ENCODE measurements at regions not wholly inside any gene's neighbourhood (a gene's known extent, or its start where the extent isn't known, plus 50 kb on each side); places are given as distances from the start of the nearest gene placed in this dataset.

DNA sequence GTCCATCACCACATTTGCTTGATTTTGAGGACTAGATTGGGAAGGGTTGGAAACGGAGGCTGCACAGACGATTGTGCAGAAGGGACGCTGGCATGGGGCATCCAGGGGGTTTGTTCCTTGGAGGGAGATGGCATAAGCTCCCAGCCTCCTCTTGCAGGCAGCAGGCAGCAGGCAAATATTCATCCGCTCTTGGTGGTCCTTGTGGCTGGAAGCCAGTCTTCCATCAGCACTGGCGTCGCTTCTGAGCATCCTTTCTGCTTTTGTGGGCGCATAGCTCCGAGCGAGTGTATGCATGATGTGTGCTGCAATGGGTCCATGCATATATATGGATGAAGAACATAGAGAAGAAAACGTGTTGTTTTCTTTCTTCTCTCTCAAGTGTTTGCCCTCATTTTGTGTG, 166.1 kb upstream of the NTM start:
- POLR2A ChIA-PET = no interaction called here
- CTCF ChIA-PET = no interaction called here
- Mint-ChIP-seq H3K9me3 (ENCODE audit: insufficient read depth) (no peaks in the 10 kb centered on the region), H3K36me3 (ENCODE audit: low read depth) (no peaks in the 10 kb centered on the region), H3K27ac (no peak overlapping the region), H3K4me3 (no peak overlapping the region), H3K4me1 (ENCODE audit: low read depth) (no peaks in the 10 kb centered on the region), H3K27me3 (ENCODE audit: low read depth) (no peaks in the 10 kb centered on the region)
- no peak for DNase-seq
- no peak for ATAC-seq

- ATAC-seq (no peak), DNase-seq (no peak)
- Mint-ChIP-seq H3K4me3 (no peak overlapping the region), H3K4me1 (ENCODE audit: low read depth) (no peaks in the 10 kb centered on the region), H3K27ac (no peak overlapping the region), H3K9me3 (ENCODE audit: insufficient read depth) (no peaks in the 10 kb centered on the region), H3K36me3 (ENCODE audit: low read depth) (no peaks in the 10 kb centered on the region), H3K27me3 (ENCODE audit: low read depth) (no peaks in the 10 kb centered on the region)
- ChIA-PET POLR2A (no interaction called here), CTCF (no interaction called here)
Measured at GRCh38 chr11:131204765-131205380, 165.5 kb upstream of the NTM start.

DNA sequence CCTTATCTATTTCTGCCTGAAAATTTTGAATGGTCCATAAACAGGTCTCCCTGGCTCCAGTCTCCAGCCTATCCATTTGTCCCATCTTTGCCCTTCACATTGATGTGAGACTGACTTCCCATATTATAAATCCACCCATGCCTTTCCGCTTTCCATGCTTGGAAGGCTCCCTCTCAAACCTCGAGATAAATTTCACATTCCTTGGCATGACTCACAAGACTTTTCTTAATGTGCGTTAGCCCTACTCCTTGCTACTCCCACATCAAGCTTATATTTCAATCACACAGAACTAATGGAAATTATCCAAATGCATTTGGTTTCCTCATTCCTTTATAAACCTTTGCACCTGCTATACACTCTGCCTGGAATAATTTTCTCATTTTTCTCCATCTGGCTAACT, 163.7 kb upstream of the NTM start:
- ATAC-seq = no peak
- Mint-ChIP-seq H3K4me3 (no peak overlapping the region), H3K9me3 (ENCODE audit: insufficient read depth) (no peaks in the 10 kb centered on the region), H3K4me1 (ENCODE audit: low read depth) (no peaks in the 10 kb centered on the region), H3K27me3 (ENCODE audit: low read depth) (no peaks in the 10 kb centered on the region), H3K27ac (no peak overlapping the region), H3K36me3 (ENCODE audit: low read depth) (no peaks in the 10 kb centered on the region)
- POLR2A ChIA-PET = no interaction called here
- DNase-seq = no peak
- CTCF ChIA-PET = no interaction called here

GRCh38 chr11:131207901-131208300, 162.5 kb upstream of the NTM start:
- no peak for DNase-seq
- CTCF ChIA-PET = no interaction called here
- Mint-ChIP-seq H3K9me3 (ENCODE audit: insufficient read depth) (no peaks in the 10 kb centered on the region), H3K36me3 (ENCODE audit: low read depth) (no peaks in the 10 kb centered on the region), H3K27me3 (ENCODE audit: low read depth) (no peaks in the 10 kb centered on the region), H3K4me1 (ENCODE audit: low read depth) (no peaks in the 10 kb centered on the region), H3K4me3 (no peak overlapping the region), H3K27ac (no peak overlapping the region)
- POLR2A ChIA-PET = no interaction called here
- no peak for ATAC-seq

GRCh38 chr11:131217313-131218310, 152.8 kb upstream of the NTM start:
- POLR2A ChIA-PET = no interaction called here
- CTCF ChIA-PET = no interaction called here
- Mint-ChIP-seq H3K4me1 (ENCODE audit: low read depth) (no peaks in the 10 kb centered on the region), H3K9me3 (ENCODE audit: insufficient read depth) (no peaks in the 10 kb centered on the region), H3K36me3 (ENCODE audit: low read depth) (no peaks in the 10 kb centered on the region), H3K4me3 (no peak overlapping the region), H3K27me3 (ENCODE audit: low read depth) (no peaks in the 10 kb centered on the region), H3K27ac (no peak overlapping the region)
- DNase-seq (no peak), ATAC-seq (no peak)

GRCh38 chr11:131218542-131218941, 151.9 kb upstream of the NTM start:
- H3K27me3 Mint-ChIP-seq (ENCODE audit: low read depth) = no peaks in the 10 kb centered on the region
- CTCF ChIA-PET = no interaction called here
- no peak overlapping the region for H3K4me3 Mint-ChIP-seq
- H3K9me3 Mint-ChIP-seq (ENCODE audit: insufficient read depth) = no peaks in the 10 kb centered on the region
- H3K4me1 Mint-ChIP-seq (ENCODE audit: low read depth) = no peaks in the 10 kb centered on the region
- H3K27ac Mint-ChIP-seq = no peak overlapping the region
- H3K36me3 Mint-ChIP-seq (ENCODE audit: low read depth) = no peaks in the 10 kb centered on the region
- ATAC-seq (no peak), DNase-seq (no peak)
- POLR2A ChIA-PET = no interaction called here

DNA sequence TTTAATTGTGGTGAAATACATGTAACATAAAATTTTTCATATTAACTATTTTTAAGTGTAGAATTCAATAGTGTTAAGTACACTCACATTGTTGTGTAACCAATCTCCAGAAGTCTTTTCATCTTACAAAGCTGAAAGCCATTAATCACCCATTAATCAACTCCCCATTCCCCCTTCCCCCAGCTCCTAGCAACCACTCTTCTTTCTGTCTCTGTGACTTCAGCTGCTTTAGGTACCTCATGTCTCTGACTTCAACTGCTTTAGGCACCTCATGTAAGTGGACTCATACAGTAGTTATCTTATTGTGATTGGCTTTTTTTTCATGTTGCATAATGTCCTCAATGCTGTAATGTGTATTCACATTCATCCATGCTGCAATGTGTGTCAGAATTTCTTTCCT, 150.8 kb upstream of the NTM start:
- no peak for DNase-seq
- H3K9me3 Mint-ChIP-seq (ENCODE audit: insufficient read depth) = no peaks in the 10 kb centered on the region

GRCh38 chr11:131223198-131223991, 147.0 kb upstream of the NTM start:
- no peaks in the 10 kb centered on the region for H3K36me3 Mint-ChIP-seq (ENCODE audit: low read depth)
- POLR2A ChIA-PET = no interaction called here
- H3K4me3 Mint-ChIP-seq = no peak overlapping the region
- DNase-seq = no peak
- CTCF ChIA-PET = no interaction called here
- no peak overlapping the region for H3K27ac Mint-ChIP-seq
- no peaks in the 10 kb centered on the region for H3K9me3 Mint-ChIP-seq (ENCODE audit: insufficient read depth)
- no peak for ATAC-seq
- no peaks in the 10 kb centered on the region for H3K27me3 Mint-ChIP-seq (ENCODE audit: low read depth)
- no peaks in the 10 kb centered on the region for H3K4me1 Mint-ChIP-seq (ENCODE audit: low read depth)

More for the DNA sequence above, 150.8 kb upstream of the NTM start:
- POLR2A ChIA-PET = interaction anchor here (0.6 kb wide), 1 partner anchor 19 kb away, joined by 3 read pairs; no protein-coding TSS in a partner anchor
- ATAC-seq = no peak
- no peaks in the 10 kb centered on the region for H3K27me3 Mint-ChIP-seq (ENCODE audit: low read depth)
- H3K4me1 Mint-ChIP-seq (ENCODE audit: low read depth) = no peaks in the 10 kb centered on the region
- no peak overlapping the region for H3K4me3 Mint-ChIP-seq
- CTCF ChIA-PET = no interaction called here
- H3K27ac Mint-ChIP-seq = no peak overlapping the region
- no peaks in the 10 kb centered on the region for H3K36me3 Mint-ChIP-seq (ENCODE audit: low read depth)

GRCh38 chr11:131228378-131228777, 142.0 kb upstream of the NTM start:
- no peaks in the 10 kb centered on the region for H3K9me3 Mint-ChIP-seq (ENCODE audit: insufficient read depth)
- H3K36me3 Mint-ChIP-seq (ENCODE audit: low read depth) = no peaks in the 10 kb centered on the region
- CTCF ChIA-PET = no interaction called here
- H3K27ac Mint-ChIP-seq = no peak overlapping the region
- POLR2A ChIA-PET = no interaction called here
- no peaks in the 10 kb centered on the region for H3K4me1 Mint-ChIP-seq (ENCODE audit: low read depth)
- no peaks in the 10 kb centered on the region for H3K27me3 Mint-ChIP-seq (ENCODE audit: low read depth)
- DNase-seq = no peak
- ATAC-seq = no peak
- H3K4me3 Mint-ChIP-seq = no peak overlapping the region

DNA sequence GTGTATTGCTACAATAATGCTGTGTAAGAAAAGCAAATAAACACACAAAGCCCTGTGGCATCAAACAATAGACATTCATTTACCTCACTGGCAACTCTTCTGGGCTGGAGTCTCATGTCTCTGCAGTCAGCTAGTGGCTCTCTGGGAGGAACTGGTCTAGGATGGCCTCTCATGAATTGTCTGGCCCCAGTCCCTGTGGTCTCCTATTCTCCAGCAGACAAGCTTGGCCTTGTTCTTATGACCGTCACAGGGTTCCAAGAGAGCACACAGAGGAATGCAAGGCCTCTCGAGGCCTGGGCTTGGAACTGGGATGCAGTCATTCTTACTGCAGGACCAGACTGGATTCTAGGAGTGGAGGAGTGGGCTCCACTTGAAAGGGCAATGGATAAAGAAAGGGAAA, 141.2 kb upstream of the NTM start:
- no peak for DNase-seq
- Mint-ChIP-seq H3K27ac (no peak overlapping the region), H3K9me3 (ENCODE audit: insufficient read depth) (no peaks in the 10 kb centered on the region), H3K4me1 (ENCODE audit: low read depth) (no peaks in the 10 kb centered on the region), H3K4me3 (no peak overlapping the region), H3K27me3 (ENCODE audit: low read depth) (no peaks in the 10 kb centered on the region), H3K36me3 (ENCODE audit: low read depth) (no peaks in the 10 kb centered on the region)
- ATAC-seq = no peak
- POLR2A ChIA-PET = no interaction called here
- CTCF ChIA-PET = no interaction called here

GRCh38 chr11:131231317-131231940, 139.0 kb upstream of the NTM start:
- Mint-ChIP-seq H3K4me3 (no peak overlapping the region), H3K36me3 (ENCODE audit: low read depth) (no peaks in the 10 kb centered on the region), H3K9me3 (ENCODE audit: insufficient read depth) (no peaks in the 10 kb centered on the region), H3K27ac (no peak overlapping the region), H3K27me3 (ENCODE audit: low read depth) (no peaks in the 10 kb centered on the region), H3K4me1 (ENCODE audit: low read depth) (no peaks in the 10 kb centered on the region)
- CTCF ChIA-PET = no interaction called here
- POLR2A ChIA-PET = no interaction called here
- no peak for DNase-seq
- ATAC-seq = no peak

GRCh38 chr11:131232261-131232660, 138.2 kb upstream of the NTM start:
- no peaks in the 10 kb centered on the region for H3K36me3 Mint-ChIP-seq (ENCODE audit: low read depth)
- CTCF ChIA-PET = no interaction called here
- POLR2A ChIA-PET = no interaction called here
- no peaks in the 10 kb centered on the region for H3K27me3 Mint-ChIP-seq (ENCODE audit: low read depth)
- DNase-seq (no peak), ATAC-seq (no peak)
- H3K4me1 Mint-ChIP-seq (ENCODE audit: low read depth) = no peaks in the 10 kb centered on the region
- no peak overlapping the region for H3K4me3 Mint-ChIP-seq
- no peaks in the 10 kb centered on the region for H3K9me3 Mint-ChIP-seq (ENCODE audit: insufficient read depth)
- no peak overlapping the region for H3K27ac Mint-ChIP-seq
